ENCODE measurements at regions not wholly inside any gene's neighbourhood (a gene's known extent, or its start where the extent isn't known, plus 50 kb on each side); places are given as distances from the start of the nearest gene placed in this dataset.

- ChIA-PET POLR2A (no interaction called here), CTCF (no interaction called here)
- Histone ChIP-seq H3K27me3 (replicated peaks in 1 of 4; ENCODE audit: control extremely low read depth in 1 of 4, control insufficient read depth in 3 of 4, insufficient read depth in 4 of 4, low read length in 3 of 4) (no peaks in the 10 kb centered on the region), H3K79me2 (ENCODE audit: control insufficient read depth, insufficient read depth, low read length) (no peaks in the 10 kb centered on the region), H3K4me1 (ENCODE audit: control insufficient read depth in 2 of 2, insufficient read depth in 2 of 2, low read length in 2 of 2) (no peaks in the 10 kb centered on the region), H2AFZ (ENCODE audit: insufficient read depth, low read depth, low read length, poor library complexity, severe bottlenecking) (no peak overlapping the region), H3K27ac (ENCODE audit: low read length in 2 of 2) (no peak overlapping the region), H3K36me3 (replicated peaks in 1 of 2; ENCODE audit: control extremely low read depth in 1 of 2, control insufficient read depth in 1 of 2, extremely low read depth in 1 of 2, insufficient read depth in 2 of 2, low read length in 1 of 2) (no peaks in the 10 kb centered on the region), H3K9ac (ENCODE audit: low read length) (no peak overlapping the region), H3K4me3 (ENCODE audit: control extremely low read depth in 1 of 5, extremely low read depth in 1 of 5, insufficient read depth in 1 of 5, low read depth in 2 of 5, low read length in 4 of 5) (no peak overlapping the region), H3K4me2 (replicated peaks; ENCODE audit: low read depth, low read length, poor library complexity, severe bottlenecking) (no peak overlapping the region), H3K9me3 (ENCODE audit: control extremely low read depth in 1 of 3, control insufficient read depth in 2 of 3, insufficient read depth in 1 of 3, low read length in 2 of 3) (no peaks in the 10 kb centered on the region), H4K20me1 (ENCODE audit: control insufficient read depth, insufficient read depth, low read length, poor library complexity, severe bottlenecking) (no peaks in the 10 kb centered on the region)
- H3K9me3 Mint-ChIP-seq (ENCODE audit: insufficient read depth): peaks cover 2% of the 10 kb centered on the region
- no peak for DNase-seq
- intact Hi-C loops (cut with micrococcal nuclease): no loop called here
- H3K27ac Mint-ChIP-seq: no peak overlapping the region
- ATAC-seq (ENCODE audit: low read depth): no peak
- H3K4me1 Mint-ChIP-seq: no peaks in the 10 kb centered on the region
- H3K4me3 Mint-ChIP-seq: no peak overlapping the region
- H3K27me3 Mint-ChIP-seq: no peaks in the 10 kb centered on the region
- TF ChIP-seq CTCF (IDR thresholded peaks at IDR 0.05): no peak
- TF ChIP-seq EZH2 (IDR thresholded peaks at IDR 0.05; ENCODE audit: borderline replicate concordance, insufficient read depth, low read depth, low read length, poor library complexity, severe bottlenecking): no peak
- 100% methylated on average over 1 of the region's 3 CpGs for WGBS (ENCODE audit: insufficient coverage)
Measured at GRCh38 chr11:91608677-91609076, 615.9 kb upstream of the FAT3 start.

GRCh38 chr11:91596111-91596510, 628.5 kb upstream of the FAT3 start:
- Mint-ChIP-seq H3K27ac (no peak overlapping the region), H3K27me3 (no peaks in the 10 kb centered on the region), H3K4me3 (no peak overlapping the region), H3K4me1 (no peaks in the 10 kb centered on the region), H3K9me3 (ENCODE audit: insufficient read depth) (peaks cover 8% of the 10 kb centered on the region)
- H3K4me2 ChIP-seq (replicated peaks; ENCODE audit: low read depth, low read length, poor library complexity, severe bottlenecking): no peak overlapping the region
- peaks cover 3 to 10% (median 5%) of the 10 kb centered on the region in 3 donors for H3K9me3 ChIP-seq (ENCODE audit: control extremely low read depth in 1 of 3, control insufficient read depth in 2 of 3, insufficient read depth in 1 of 3, low read length in 2 of 3)
- no peaks in the 10 kb centered on the region for H3K27me3 ChIP-seq (replicated peaks in 1 of 4; ENCODE audit: control extremely low read depth in 1 of 4, control insufficient read depth in 3 of 4, insufficient read depth in 4 of 4, low read length in 3 of 4)
- H3K36me3 ChIP-seq (replicated peaks in 1 of 2; ENCODE audit: control extremely low read depth in 1 of 2, control insufficient read depth in 1 of 2, extremely low read depth in 1 of 2, insufficient read depth in 2 of 2, low read length in 1 of 2): no peaks in the 10 kb centered on the region
- ChIA-PET POLR2A (no interaction called here), CTCF (no interaction called here)
- intact Hi-C loops (cut with micrococcal nuclease): no loop called here
- no peak overlapping the region for H3K9ac ChIP-seq (ENCODE audit: low read length)
- TF ChIP-seq CTCF (IDR thresholded peaks at IDR 0.05) (no peak), EZH2 (IDR thresholded peaks at IDR 0.05; ENCODE audit: borderline replicate concordance, insufficient read depth, low read depth, low read length, poor library complexity, severe bottlenecking) (no peak)
- no peaks in the 10 kb centered on the region for H3K79me2 ChIP-seq (ENCODE audit: control insufficient read depth, insufficient read depth, low read length)
- DNase-seq: no peak
- no peaks in the 10 kb centered on the region for H4K20me1 ChIP-seq (ENCODE audit: control insufficient read depth, insufficient read depth, low read length, poor library complexity, severe bottlenecking)
- H3K27ac ChIP-seq (ENCODE audit: low read length in 2 of 2): no peak overlapping the region
- no peaks in the 10 kb centered on the region for H3K4me1 ChIP-seq (ENCODE audit: control insufficient read depth in 2 of 2, insufficient read depth in 2 of 2, low read length in 2 of 2)
- no peak overlapping the region for H2AFZ ChIP-seq (ENCODE audit: insufficient read depth, low read depth, low read length, poor library complexity, severe bottlenecking)
- ATAC-seq (ENCODE audit: low read depth): no peak
- no peak overlapping the region for H3K4me3 ChIP-seq (ENCODE audit: control extremely low read depth in 1 of 5, extremely low read depth in 1 of 5, insufficient read depth in 1 of 5, low read depth in 2 of 5, low read length in 4 of 5)
- no CpG with 5 or more reads among the region's 1 CpG for WGBS (ENCODE audit: insufficient coverage)
